Mesendoderm (in vitro differentiated cells): ENCODE measurements at regions not wholly inside any gene's neighbourhood (a gene's known extent, or its start where the extent isn't known, plus 50 kb on each side); places are given as distances from the start of the nearest gene placed in this dataset.

ENCODE experiments used
- DNase-seq: peaks from one replicate; pipeline ENCODE4 v3.0.0; 2013
- H2AK5ac ChIP-seq: 2 replicates; pipeline ENCODE4 v1.6.1; 2013; ENCODE audit warnings: low read length, inconsistent platforms
- H2BK120ac ChIP-seq: 2 replicates; pipeline ENCODE4 v1.6.1; 2013; ENCODE audit warnings: low read depth, mild to moderate bottlenecking, low read length, moderate library complexity, mixed read lengths
- H2BK15ac ChIP-seq: replicated peaks from 2 replicates; pipeline ENCODE4 v1.6.1; 2013; ENCODE audit warnings: low read depth, mild to moderate bottlenecking, moderate library complexity
- H2BK5ac ChIP-seq: 2 replicates; pipeline ENCODE4 v1.6.1; 2013; ENCODE audit warnings: low read length, inconsistent platforms
- H3K18ac ChIP-seq: 2 replicates; pipeline ENCODE4 v1.6.1; 2013; ENCODE audit warnings: mild to moderate bottlenecking, low read length, mixed read lengths
- H3K23ac ChIP-seq: one replicate; pipeline ENCODE4 v1.6.1; 2013; ENCODE audit warnings: low read length
- H3K27ac ChIP-seq: 2 replicates; pipeline ENCODE4 v1.5.1; 2013; ENCODE audit warnings: low read depth, mild to moderate bottlenecking, inconsistent platforms, low read length, moderate library complexity
- H3K27me3 ChIP-seq: 2 replicates; pipeline ENCODE4 v1.6.1; 2013; ENCODE audit warnings: low read length, control low read depth, mild to moderate bottlenecking, inconsistent platforms; ENCODE audit not compliant: insufficient read depth, poor library complexity
- H3K36me3 ChIP-seq: 2 replicates; pipeline ENCODE4 v1.6.1; 2013; ENCODE audit warnings: low read length, inconsistent platforms; ENCODE audit not compliant: control insufficient read depth, insufficient read depth
- H3K4ac ChIP-seq: one replicate; pipeline ENCODE4 v1.6.1; 2013; ENCODE audit warnings: low read depth, mild to moderate bottlenecking, low read length, moderate library complexity
- H3K4me1 ChIP-seq: 2 replicates; pipeline ENCODE4 v1.6.1; 2013; ENCODE audit warnings: low read depth, low read length, inconsistent platforms; ENCODE audit not compliant: control insufficient read depth
- H3K4me2 ChIP-seq: 2 replicates; pipeline ENCODE4 v1.6.1; 2013; ENCODE audit warnings: low read length
- H3K4me3 ChIP-seq: 2 replicates; pipeline ENCODE4 v1.5.1; 2013; ENCODE audit warnings: mild to moderate bottlenecking, low read length
- H3K56ac ChIP-seq: one replicate; pipeline ENCODE4 v1.6.1; 2013; ENCODE audit warnings: low read length
- H3K79me1 ChIP-seq: 2 replicates; pipeline ENCODE4 v1.6.1; 2013; ENCODE audit warnings: low read length, inconsistent platforms
- H3K79me2 ChIP-seq: 2 replicates; pipeline ENCODE4 v1.6.1; 2013; ENCODE audit warnings: mild to moderate bottlenecking, low read length; ENCODE audit not compliant: control insufficient read depth, insufficient read depth
- H3K9ac ChIP-seq: 2 replicates; pipeline ENCODE4 v1.6.1; 2013; ENCODE audit warnings: low read length, inconsistent platforms
- H4K5ac ChIP-seq: one replicate; pipeline ENCODE4 v1.6.1; 2013; ENCODE audit warnings: low read length
- H4K8ac ChIP-seq: one replicate; pipeline ENCODE4 v1.6.1; 2013; ENCODE audit warnings: low read depth, mild to moderate bottlenecking, control low read depth, low read length, moderate library complexity
- WGBS: extraction: QIAGEN DNeasy Blood & Tissue Kit; methylation state at CpG from one replicate; pipeline ENCODE4 v1.1.7; 2013; ENCODE audit warnings: low lambda C conversion rate, missing lambda C conversion rate; ENCODE audit not compliant: insufficient coverage; ENCODE audit errors: extremely low coverage; 5-methylcytosine and 5-hydroxymethylcytosine counted together

GRCh38 chr10:44468965-44469364 is 84.1 kb upstream of the CXCL12 start:
- Histone ChIP-seq H3K36me3 (no peaks in the 10 kb centered on the region), H3K4me3 (no peak overlapping the region), H3K4me1 (no peaks in the 10 kb centered on the region), H4K5ac (no peak overlapping the region), H2BK5ac (no peak overlapping the region), H3K4ac (no peak overlapping the region), H3K27me3 (no peaks in the 10 kb centered on the region), H2BK15ac (no peak overlapping the region), H4K8ac (no peak overlapping the region), H3K79me2 (no peaks in the 10 kb centered on the region), H3K27ac (no peak overlapping the region), H3K79me1 (no peaks in the 10 kb centered on the region), H3K23ac (no peak overlapping the region), H3K9ac (no peak overlapping the region), H2BK120ac (no peak overlapping the region), H3K56ac (no peak overlapping the region), H2AK5ac (no peak overlapping the region), H3K18ac (no peak overlapping the region), H3K4me2 (no peak overlapping the region)
- WGBS: no CpG with 5 or more reads among the region's 4 CpGs
- no peak for DNase-seq

GRCh38 chr10:44470784-44471183 is 85.9 kb upstream of the CXCL12 start:
- Histone ChIP-seq H4K5ac (no peak overlapping the region), H3K79me1 (no peaks in the 10 kb centered on the region), H3K4me1 (no peaks in the 10 kb centered on the region), H2BK15ac (no peak overlapping the region), H3K9ac (no peak overlapping the region), H2BK120ac (no peak overlapping the region), H3K4me3 (no peak overlapping the region), H3K23ac (no peak overlapping the region), H3K36me3 (no peaks in the 10 kb centered on the region), H2AK5ac (no peak overlapping the region), H3K56ac (no peak overlapping the region), H3K4ac (no peak overlapping the region), H4K8ac (no peak overlapping the region), H3K79me2 (no peaks in the 10 kb centered on the region), H3K4me2 (no peak overlapping the region), H3K18ac (no peak overlapping the region), H3K27me3 (no peaks in the 10 kb centered on the region), H3K27ac (no peak overlapping the region), H2BK5ac (no peak overlapping the region)
- WGBS: no CpG with 5 or more reads among the region's 2 CpGs
- DNase-seq: no peak

DNA sequence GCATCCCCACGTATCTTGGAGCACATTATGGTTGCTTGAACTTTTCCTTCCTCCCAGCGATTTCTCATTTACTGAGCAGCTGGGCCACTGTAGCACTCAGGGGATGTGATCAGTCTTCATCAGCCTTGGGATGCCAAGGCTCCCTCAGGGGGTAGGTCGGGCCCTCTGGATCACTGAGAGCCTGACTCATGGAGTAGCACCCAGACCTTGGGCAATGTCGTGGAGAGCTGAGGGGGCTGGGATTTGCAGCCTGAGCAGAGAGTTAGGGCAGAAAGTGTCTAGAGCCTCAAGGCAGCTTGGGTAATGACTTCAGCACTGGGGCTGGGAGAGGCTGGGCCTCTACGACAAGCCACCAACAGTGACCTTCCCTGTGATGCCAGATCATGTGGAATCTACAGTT is 86.5 kb upstream of the CXCL12 start:
- no peak for DNase-seq
- Histone ChIP-seq H3K4me1 (no peaks in the 10 kb centered on the region), H4K8ac (no peak overlapping the region), H2BK5ac (no peak overlapping the region), H3K79me2 (no peaks in the 10 kb centered on the region), H3K27me3 (no peaks in the 10 kb centered on the region), H3K18ac (no peak overlapping the region), H3K79me1 (no peaks in the 10 kb centered on the region), H2BK120ac (no peak overlapping the region), H3K4me2 (no peak overlapping the region), H3K4ac (no peak overlapping the region), H3K27ac (no peak overlapping the region), H3K4me3 (no peak overlapping the region), H4K5ac (no peak overlapping the region), H2BK15ac (no peak overlapping the region), H3K9ac (no peak overlapping the region), H3K23ac (no peak overlapping the region), H2AK5ac (no peak overlapping the region), H3K56ac (no peak overlapping the region), H3K36me3 (no peaks in the 10 kb centered on the region)
- WGBS: no CpG with 5 or more reads among the region's 5 CpGs

DNA sequence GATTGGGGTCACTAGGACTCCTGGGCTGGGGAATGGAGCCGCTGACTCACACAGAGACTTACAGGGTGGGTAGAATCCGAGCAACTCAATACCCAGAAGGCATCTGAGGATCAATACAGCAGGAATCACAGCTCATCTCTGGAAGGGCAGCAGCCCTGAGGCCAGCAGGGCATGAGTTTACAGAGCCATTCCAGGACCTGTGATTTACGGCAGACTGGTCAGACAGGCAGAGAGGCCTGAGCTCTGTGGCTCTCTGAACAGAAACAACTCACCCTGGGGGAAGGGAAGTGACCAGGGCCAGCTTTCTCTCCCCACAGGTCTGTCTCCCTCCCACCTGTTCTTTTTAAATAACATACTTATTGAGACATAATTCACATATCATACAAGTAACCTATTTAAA is 88.2 kb upstream of the CXCL12 start:
- Histone ChIP-seq H2BK15ac (no peak overlapping the region), H3K79me2 (no peaks in the 10 kb centered on the region), H3K4me2 (no peak overlapping the region), H4K5ac (no peak overlapping the region), H3K9ac (no peak overlapping the region), H3K4me3 (no peak overlapping the region), H3K79me1 (no peaks in the 10 kb centered on the region), H2BK120ac (no peak overlapping the region), H3K18ac (no peak overlapping the region), H3K4ac (no peak overlapping the region), H2BK5ac (no peak overlapping the region), H3K36me3 (no peaks in the 10 kb centered on the region), H3K56ac (no peak overlapping the region), H2AK5ac (no peak overlapping the region), H3K27ac (no peak overlapping the region), H3K27me3 (no peaks in the 10 kb centered on the region), H3K4me1 (no peaks in the 10 kb centered on the region), H3K23ac (no peak overlapping the region), H4K8ac (no peak overlapping the region)
- no peak for DNase-seq
- no CpG with 5 or more reads among the region's 3 CpGs for WGBS

GRCh38 chr10:44476409-44477045 is 91.6 kb upstream of the CXCL12 start:
- no peak overlapping the region for H2AK5ac ChIP-seq
- H3K4me2 ChIP-seq: no peak overlapping the region
- H3K27me3 ChIP-seq: no peaks in the 10 kb centered on the region
- no peak overlapping the region for H4K8ac ChIP-seq
- H3K4me3 ChIP-seq: no peak overlapping the region
- H3K9ac ChIP-seq: no peak overlapping the region
- H3K56ac ChIP-seq: no peak overlapping the region
- H2BK15ac ChIP-seq: no peak overlapping the region
- WGBS: no CpG with 5 or more reads among the region's 8 CpGs
- no peaks in the 10 kb centered on the region for H3K4me1 ChIP-seq
- H3K79me1 ChIP-seq: no peaks in the 10 kb centered on the region
- DNase-seq: no peak
- H2BK5ac ChIP-seq: no peak overlapping the region
- H3K4ac ChIP-seq: no peak overlapping the region
- no peak overlapping the region for H3K23ac ChIP-seq
- H2BK120ac ChIP-seq: no peak overlapping the region
- H3K36me3 ChIP-seq: no peaks in the 10 kb centered on the region
- H3K18ac ChIP-seq: no peak overlapping the region
- H4K5ac ChIP-seq: no peak overlapping the region
- H3K27ac ChIP-seq: no peak overlapping the region
- H3K79me2 ChIP-seq: no peaks in the 10 kb centered on the region

GRCh38 chr10:44477046-44477425 is 92.1 kb upstream of the CXCL12 start:
- Histone ChIP-seq H3K18ac (no peak overlapping the region), H3K23ac (no peak overlapping the region), H3K36me3 (no peaks in the 10 kb centered on the region), H3K4ac (no peak overlapping the region), H2AK5ac (no peak overlapping the region), H3K9ac (no peak overlapping the region), H2BK15ac (no peak overlapping the region), H3K56ac (no peak overlapping the region), H3K4me1 (no peaks in the 10 kb centered on the region), H2BK120ac (no peak overlapping the region), H3K27ac (no peak overlapping the region), H4K8ac (no peak overlapping the region), H3K79me2 (no peaks in the 10 kb centered on the region), H3K4me2 (no peak overlapping the region), H3K79me1 (no peaks in the 10 kb centered on the region), H3K27me3 (no peaks in the 10 kb centered on the region), H3K4me3 (no peak overlapping the region), H4K5ac (no peak overlapping the region), H2BK5ac (no peak overlapping the region)
- WGBS: no CpG with 5 or more reads among the region's 1 CpG
- DNase-seq: no peak
